Right ventricle myocardium superior (tissue), 1 donor: ENCODE measurements at regions not wholly inside any gene's neighbourhood (a gene's known extent, or its start where the extent isn't known, plus 50 kb on each side); places are given as distances from the start of the nearest gene placed in this dataset.
"Not testable (repeated sequence)": the region's sequence is repeated elsewhere in the genome, so short reads cannot be mapped to it uniquely, and the experiment has no call there.

Source experiments
- ATAC-seq: fragments of 200-7000 bp; cut with Tn5 transposase; one replicate; pipeline ENCODE4 v1.9.1; 2020; ENCODE audit warnings: mild to moderate bottlenecking; ENCODE audit not compliant: poor library complexity
- DNase-seq: peaks from one replicate; pipeline ENCODE4 v3.0.0-alpha.2; 2020
- intact Hi-C: fragments of 100-400 bp; cut with DNase I; formaldehyde crosslinking; loops from one replicate; pipeline ENCODE4 v1.11.2; 2022
- donor health status: DM: no; HTN: yes; CAD: no; lungs with severe emphysema.

GRCh38 chr11:42709216-42709615, 602.6 kb upstream of the API5 start:
- DNase-seq (no peak), ATAC-seq (no peak)

GRCh38 chr11:42713279-42713678, 598.5 kb upstream of the API5 start:
- intact Hi-C loops = no loop called here
- DNase-seq (no peak), ATAC-seq (no peak)

More at GRCh38 chr11:42709216-42709615, 602.6 kb upstream of the API5 start:
- intact Hi-C loops = no loop called here

- ATAC-seq = no peak
- intact Hi-C loops = no loop called here
- DNase-seq = no peak
Measured at GRCh38 chr11:42713753-42714152, 598.0 kb upstream of the API5 start.

- intact Hi-C loops = no loop called here
- ATAC-seq (no peak), DNase-seq (no peak)
Measured at GRCh38 chr11:42720716-42721563, 590.9 kb upstream of the API5 start.

- DNase-seq = no peak
- intact Hi-C loops = no loop called here
Measured at GRCh38 chr11:42727879-42728278, 583.9 kb upstream of the API5 start.

DNA sequence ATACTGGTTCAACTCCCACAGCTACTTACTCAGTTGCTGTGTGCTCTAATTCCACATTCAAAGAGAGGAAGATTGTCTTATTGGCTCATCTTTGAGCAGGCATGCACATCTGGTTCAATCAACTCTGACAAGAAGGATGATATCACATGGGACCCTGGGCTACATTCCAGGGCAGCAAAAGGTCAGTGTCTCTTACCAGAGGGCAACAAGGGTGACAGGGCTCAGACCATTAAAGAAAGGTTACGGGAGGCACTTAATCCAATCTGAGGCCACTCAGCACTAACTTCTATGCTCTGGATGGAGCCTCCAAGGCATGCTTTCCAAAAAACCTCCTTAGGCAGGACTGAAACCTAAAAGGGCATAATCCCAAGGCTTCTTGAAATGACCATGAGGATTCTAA, 549.4 kb upstream of the API5 start:
- ATAC-seq (no peak), DNase-seq (no peak)
- intact Hi-C loops = no loop called here

More at GRCh38 chr11:42727879-42728278, 583.9 kb upstream of the API5 start:
- no peak for ATAC-seq

- ATAC-seq (no peak), DNase-seq (no peak)
- intact Hi-C loops = no loop called here
Measured at GRCh38 chr11:42764936-42765335, 546.9 kb upstream of the API5 start.

- DNase-seq = no peak
- intact Hi-C loops = no loop called here
- no peak for ATAC-seq
Measured at GRCh38 chr11:42768576-42768975, 543.2 kb upstream of the API5 start.

- no peak for DNase-seq
- intact Hi-C loops = loop anchor here (2.0 to 5.0 kb wide), 3 partner anchors 250 to 512 kb away; no protein-coding TSS in a partner anchor
- ATAC-seq = no peak
Measured at GRCh38 chr11:42770444-42771065, 541.2 kb upstream of the API5 start.

GRCh38 chr11:42772886-42773285, 538.9 kb upstream of the API5 start:
- ATAC-seq = no peak
- no peak for DNase-seq
- intact Hi-C loops = loop anchor here (5.0 kb wide), 2 partner anchors 359 to 509 kb away; no protein-coding TSS in a partner anchor

GRCh38 chr11:42773729-42774128, 538.1 kb upstream of the API5 start:
- intact Hi-C loops = loop anchor here (5.0 kb wide), 2 partner anchors 359 to 509 kb away; no protein-coding TSS in a partner anchor
- DNase-seq = no peak
- ATAC-seq = no peak

- intact Hi-C loops = loop anchor here (5.0 kb wide), 2 partner anchors 358 to 508 kb away; no protein-coding TSS in a partner anchor
- DNase-seq = no peak
- ATAC-seq = no peak
Measured at GRCh38 chr11:42774567-42774966, 537.2 kb upstream of the API5 start.

GRCh38 chr11:42777776-42778175, 534.0 kb upstream of the API5 start:
- ATAC-seq (no peak), DNase-seq (no peak)
- intact Hi-C loops = no loop called here

DNA sequence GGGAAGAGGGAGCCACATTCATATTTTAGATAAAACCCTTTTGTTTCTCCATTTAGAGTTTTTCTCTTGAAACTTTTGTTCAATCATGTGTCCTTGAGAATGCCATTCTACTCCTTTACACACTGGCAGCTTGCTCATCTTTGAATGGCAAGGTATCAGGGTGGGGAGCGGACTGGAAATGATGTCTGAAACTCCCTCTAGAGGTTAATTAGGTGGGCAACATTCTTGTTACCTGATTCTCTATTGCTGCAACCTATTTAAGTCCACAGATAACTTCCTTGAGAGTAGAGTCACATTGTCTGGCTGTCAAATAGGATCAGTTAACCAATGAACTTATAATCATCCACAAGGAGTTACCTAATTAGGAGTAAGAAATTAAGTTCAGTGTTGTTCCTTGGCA, 533.6 kb upstream of the API5 start:
- intact Hi-C loops = no loop called here
- ATAC-seq (no peak), DNase-seq (no peak)

GRCh38 chr11:42779555-42779954, 532.2 kb upstream of the API5 start:
- DNase-seq (no peak), ATAC-seq (no peak)
- intact Hi-C loops = no loop called here

DNA sequence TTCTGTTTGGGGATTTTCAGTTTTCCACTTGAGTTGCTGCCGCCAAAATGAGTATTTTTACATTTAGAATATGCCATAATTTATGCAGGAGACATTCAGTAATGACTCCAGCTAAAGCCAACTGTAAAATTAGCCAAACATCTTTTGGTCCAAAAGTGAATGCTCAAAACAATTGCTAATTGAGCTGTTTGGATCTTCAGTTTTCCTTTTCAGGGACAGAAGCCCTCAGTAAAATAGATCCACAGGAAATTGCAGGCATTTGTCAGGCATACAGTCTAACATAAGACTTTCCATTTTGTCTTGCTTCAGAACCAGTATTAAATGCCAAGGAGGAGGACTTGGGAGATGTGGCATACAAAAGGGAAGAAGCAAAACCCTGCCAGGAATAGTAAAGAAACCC, 524.8 kb upstream of the API5 start:
- DNase-seq (no peak), ATAC-seq (no peak)
- intact Hi-C loops = no loop called here

DNA sequence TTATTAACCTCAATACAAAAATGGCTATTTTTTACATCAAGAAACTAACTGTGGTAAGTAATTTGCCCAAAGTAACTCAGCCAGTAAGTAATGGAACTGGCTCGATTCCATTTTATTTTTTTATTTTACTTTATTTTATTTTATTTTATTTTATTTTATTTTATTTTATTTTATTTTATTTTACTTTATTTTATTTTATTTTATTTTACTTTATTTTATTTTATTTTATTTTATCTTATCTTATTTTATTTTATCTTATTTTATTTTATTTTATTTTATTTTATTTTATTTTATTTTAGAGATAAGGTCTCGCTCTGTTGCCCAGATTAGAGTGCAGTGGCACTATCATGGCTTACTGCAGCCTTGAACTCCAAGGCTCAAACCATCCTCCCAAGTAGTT, 516.3 kb upstream of the API5 start:
- ATAC-seq, DNase-seq, intact Hi-C loops: not testable (repeated sequence)

DNA sequence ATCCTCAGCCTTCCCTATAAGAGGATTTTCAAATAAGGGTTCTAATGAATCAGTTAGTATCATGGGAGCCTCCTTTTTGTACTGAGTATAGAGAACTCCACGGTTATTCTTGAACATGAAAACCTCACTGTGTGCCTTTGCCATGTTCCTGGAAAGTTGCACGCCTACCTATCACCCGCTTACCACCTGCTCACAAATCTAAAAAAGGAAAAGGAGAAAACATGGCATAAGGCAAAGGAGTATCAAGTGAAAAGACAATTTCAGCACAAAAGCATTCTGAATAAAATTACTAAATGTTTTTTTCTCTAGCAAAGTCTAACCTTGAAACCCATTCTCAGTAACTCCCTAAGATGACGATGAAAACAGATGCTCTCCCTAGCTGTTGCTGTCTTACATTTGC, 511.8 kb upstream of the API5 start:
- DNase-seq = no peak
- no peak for ATAC-seq
- intact Hi-C loops = no loop called here

DNA sequence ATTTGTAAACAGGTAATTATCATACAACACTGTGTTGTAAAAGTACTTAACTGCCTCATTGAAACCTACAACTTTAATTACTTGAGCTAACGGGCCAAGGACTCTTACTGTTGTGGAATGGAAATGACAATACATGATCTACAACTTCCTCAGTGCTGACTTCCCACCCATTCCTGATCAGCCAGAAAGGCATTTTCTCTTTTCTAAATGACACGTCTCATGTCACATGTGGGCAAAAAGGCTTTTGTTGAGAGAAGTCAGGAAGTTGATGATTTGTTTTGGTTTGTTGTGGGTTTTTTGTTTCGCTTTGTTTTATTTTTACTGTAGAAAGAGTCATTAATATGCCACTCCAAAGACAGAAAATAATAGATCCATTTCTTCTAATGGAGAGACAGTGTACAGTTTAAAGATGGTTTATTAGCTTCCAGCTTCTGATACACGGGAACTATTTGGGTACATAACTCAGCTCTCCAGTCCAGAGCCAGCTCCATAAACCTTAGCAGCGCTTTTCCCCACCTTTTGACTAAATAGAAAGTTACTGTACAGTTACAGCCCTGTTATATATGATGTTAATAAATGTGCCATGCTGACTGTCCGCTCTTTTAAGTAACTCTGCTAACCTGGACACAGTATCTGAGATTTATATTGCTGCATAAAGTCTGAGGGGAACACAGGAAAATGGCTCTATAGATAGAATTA, 509.4 kb upstream of the API5 start:
- ATAC-seq (no peak), DNase-seq (no peak)
- intact Hi-C loops = no loop called here
